ENCODE measurements at regions not wholly inside any gene's neighbourhood (a gene's known extent, or its start where the extent isn't known, plus 50 kb on each side); places are given as distances from the start of the nearest gene placed in this dataset.

DNA sequence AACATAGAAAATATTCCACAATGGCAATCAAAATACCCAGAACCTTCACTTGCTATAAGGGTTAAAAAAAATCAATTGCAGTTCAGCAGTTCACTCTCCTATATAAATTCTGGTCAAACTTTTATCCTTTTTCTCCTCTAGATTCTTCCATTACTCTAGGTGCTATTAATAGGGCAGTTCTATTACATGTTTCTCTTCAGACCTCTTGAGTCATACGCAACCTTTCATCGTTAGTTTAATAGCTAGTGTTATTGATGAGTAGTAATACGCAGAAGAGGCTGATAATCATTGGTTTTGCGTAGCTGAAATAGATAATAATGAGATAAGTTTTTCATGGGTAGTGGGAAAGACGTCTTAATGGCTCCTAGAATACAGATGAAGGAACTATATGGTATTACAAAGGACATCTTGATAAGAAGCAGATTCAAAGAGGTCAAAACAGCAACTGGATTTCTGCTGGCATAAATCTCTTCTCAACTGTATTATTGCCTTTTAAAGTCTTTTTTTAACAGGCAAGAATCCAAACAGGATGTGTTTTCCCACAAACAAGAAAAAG lies 118.3 kb upstream of the STARD13 start:
- TF ChIP-seq CTCF (IDR thresholded peaks at IDR 0.05; ENCODE audit: low read depth, low read length) (no peak), EZH2phosphoT487 (IDR thresholded peaks at IDR 0.05; ENCODE audit: low read depth) (no peak)
